Smooth muscle cell (in vitro differentiated cells): ENCODE measurements at regions not wholly inside any gene's neighbourhood (a gene's known extent, or its start where the extent isn't known, plus 50 kb on each side); places are given as distances from the start of the nearest gene placed in this dataset.
"Not testable (repeated sequence)": the region's sequence is repeated elsewhere in the genome, so short reads cannot be mapped to it uniquely, and the experiment has no call there.

Experiments used
- DNase-seq: peaks from one replicate; lab custom pipeline; 2025; ENCODE audit not compliant: unreplicated experiment; lab: John Stamatoyannopoulos, UW
- H2AFZ ChIP-seq: fragments of 200-600 bp; sonication (generic); 2 replicates; pipeline ENCODE4 v1.6.0; 2016; ENCODE audit warnings: antibody characterized with exemption, low read depth, mild to moderate bottlenecking
- H3F3A ChIP-seq: fragments of 200-600 bp; sonication (generic); 2 replicates; pipeline ENCODE4 v1.6.0; 2017; ENCODE audit warnings: antibody characterized with exemption, low read depth
- H3K27ac ChIP-seq: fragments of 200-600 bp; sonication (generic); 2 replicates; pipeline ENCODE4 v1.5.1; 2016; ENCODE audit warnings: low read depth, mild to moderate bottlenecking
- H3K27me3 ChIP-seq: fragments of 200-600 bp; sonication (generic); 2 replicates; pipeline ENCODE4 v1.6.1; 2016; ENCODE audit warnings: low read depth, mild to moderate bottlenecking
- H3K36me3 ChIP-seq: fragments of 200-600 bp; sonication (generic); 2 replicates; pipeline ENCODE4 v1.5.1; 2016; ENCODE audit warnings: low read depth
- H3K4me1 ChIP-seq: fragments of 200-600 bp; sonication (generic); 2 replicates; pipeline ENCODE4 v1.5.1; 2016; ENCODE audit warnings: low read depth
- H3K4me2 ChIP-seq: fragments of 200-600 bp; sonication (generic); 2 replicates; pipeline ENCODE4 v1.6.0; 2016; ENCODE audit warnings: mild to moderate bottlenecking
- H3K4me3 ChIP-seq: fragments of 200-600 bp; sonication (generic); 2 replicates; pipeline ENCODE4 v1.5.1; 2016; ENCODE audit warnings: mild to moderate bottlenecking
- H3K79me2 ChIP-seq: fragments of 200-600 bp; sonication (generic); 2 replicates; pipeline ENCODE4 v1.6.0; 2016; ENCODE audit warnings: low read depth, mild to moderate bottlenecking
- H3K9ac ChIP-seq: fragments of 200-600 bp; sonication (generic); 2 replicates; pipeline ENCODE4 v1.6.0; 2016; ENCODE audit warnings: low read depth
- H3K9me3 ChIP-seq: fragments of 200-600 bp; sonication (generic); replicated peaks from 2 replicates; pipeline ENCODE4 v1.5.1; 2016; ENCODE audit warnings: low read depth
- H4K20me1 ChIP-seq: fragments of 200-600 bp; sonication (generic); 2 replicates; pipeline ENCODE4 v1.6.0; 2016; ENCODE audit warnings: low read depth
- CTCF ChIP-seq: fragments of 200-600 bp; sonication (generic); IDR thresholded peaks from 2 replicates; pipeline ENCODE4 v1.5.1; 2017; ENCODE audit warnings: borderline replicate concordance, mild to moderate bottlenecking, antibody characterized with exemption; ENCODE audit not compliant: insufficient read depth, poor library complexity, severe bottlenecking
- WGBS: methylation state at CpG from one replicate; pipeline ENCODE4 v1.1.7; 2016; ENCODE audit warnings: low lambda C conversion rate; 5-methylcytosine and 5-hydroxymethylcytosine counted together

DNA sequence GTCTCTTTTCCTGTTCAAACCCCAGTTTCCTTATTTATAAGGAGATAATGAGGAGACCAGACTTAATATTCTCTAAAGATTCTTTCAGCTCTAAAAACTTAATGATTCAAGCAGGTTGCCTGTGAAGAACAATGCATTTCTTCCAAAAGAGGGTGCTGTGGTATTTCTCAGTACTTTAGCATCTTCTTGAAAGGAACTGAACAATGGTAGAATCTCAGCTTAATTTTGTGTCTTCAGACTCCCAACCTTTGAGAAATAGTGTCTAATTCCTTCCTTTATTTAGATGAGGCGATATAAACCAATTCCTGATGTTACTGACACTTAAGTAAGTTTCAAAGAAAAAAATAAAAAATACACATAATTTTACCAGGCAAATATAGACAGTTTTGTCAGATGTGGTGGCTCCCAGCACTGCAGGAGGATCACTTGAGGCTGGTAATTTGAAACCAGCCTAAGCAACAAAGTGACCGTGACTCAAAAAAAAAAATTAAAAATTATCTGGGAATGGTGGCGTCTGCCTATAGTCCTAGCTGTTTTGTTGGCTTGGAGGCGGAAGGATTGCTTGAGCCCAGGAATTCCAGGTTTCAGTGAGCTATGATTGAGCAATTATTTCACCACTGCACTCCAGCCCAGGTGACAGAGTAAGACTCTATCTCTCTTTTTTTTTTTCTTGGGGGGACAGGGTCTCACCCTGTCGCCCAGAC, 76.9 kb upstream of the PSMA6 start:
- WGBS: 60% methylated on average over 5 of the region's 5 CpGs
- peaks cover 5% of the 10 kb centered on the region for H3K4me1 ChIP-seq
- peak overlapping the region; percentile 28 for H3K27ac ChIP-seq
- DNase-seq: no peak
- H3K27me3 ChIP-seq: no peaks in the 10 kb centered on the region
- no peak overlapping the region for H3K9ac ChIP-seq
- no peak overlapping the region for H3K4me3 ChIP-seq
- TF ChIP-seq CTCF: peak; percentile 55
- peaks cover 8% of the 10 kb centered on the region for H3F3A ChIP-seq
- H2AFZ ChIP-seq: no peak overlapping the region
- H3K79me2 ChIP-seq: no peaks in the 10 kb centered on the region
- H3K4me2 ChIP-seq: no peak overlapping the region
- H3K36me3 ChIP-seq: no peaks in the 10 kb centered on the region
- no peaks in the 10 kb centered on the region for H3K9me3 ChIP-seq
- no peaks in the 10 kb centered on the region for H4K20me1 ChIP-seq

DNA sequence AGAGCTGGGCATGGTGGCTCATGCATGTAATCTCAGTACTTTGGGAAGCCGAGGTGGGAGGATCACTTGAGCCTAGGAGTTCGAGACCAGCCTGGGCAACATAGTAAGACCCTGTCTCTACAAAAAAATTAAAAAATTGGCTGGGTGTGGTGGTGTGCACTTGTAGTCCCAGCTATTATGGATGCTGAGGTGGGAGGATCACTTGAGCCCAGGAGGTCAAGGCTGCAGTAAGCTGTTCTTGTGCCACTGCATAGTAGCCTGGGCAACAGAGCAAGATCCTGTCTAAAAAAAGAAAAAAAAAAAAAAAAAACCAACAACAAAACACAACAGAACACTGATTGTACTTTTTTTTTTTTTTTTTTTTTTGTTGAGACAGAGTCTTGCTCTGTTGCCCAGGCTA, 74.0 kb upstream of the PSMA6 start:
- WGBS: 90% methylated on average over 2 of the region's 2 CpGs
- H3K4me2 ChIP-seq, H3K27me3 ChIP-seq, H3K36me3 ChIP-seq, H3K4me1 ChIP-seq, H3K79me2 ChIP-seq, DNase-seq, H3K4me3 ChIP-seq, H4K20me1 ChIP-seq, H3F3A ChIP-seq, H3K9me3 ChIP-seq, H3K27ac ChIP-seq, H3K9ac ChIP-seq, H2AFZ ChIP-seq: not testable (repeated sequence)

GRCh38 chr14:35218963-35219362, 73.2 kb upstream of the PSMA6 start:
- no peak overlapping the region for H3K4me3 ChIP-seq
- no peaks in the 10 kb centered on the region for H4K20me1 ChIP-seq
- H3K4me2 ChIP-seq: no peak overlapping the region
- 98% methylated on average over 6 of the region's 6 CpGs for WGBS
- no peaks in the 10 kb centered on the region for H3K9me3 ChIP-seq
- H3F3A ChIP-seq: peaks cover 2% of the 10 kb centered on the region
- peaks cover 5% of the 10 kb centered on the region for H3K4me1 ChIP-seq
- no peaks in the 10 kb centered on the region for H3K36me3 ChIP-seq
- no peaks in the 10 kb centered on the region for H3K27me3 ChIP-seq
- no peak for TF ChIP-seq CTCF
- no peak overlapping the region for H2AFZ ChIP-seq
- H3K79me2 ChIP-seq: no peaks in the 10 kb centered on the region
- DNase-seq: no peak
- no peak overlapping the region for H3K9ac ChIP-seq
- no peak overlapping the region for H3K27ac ChIP-seq

DNA sequence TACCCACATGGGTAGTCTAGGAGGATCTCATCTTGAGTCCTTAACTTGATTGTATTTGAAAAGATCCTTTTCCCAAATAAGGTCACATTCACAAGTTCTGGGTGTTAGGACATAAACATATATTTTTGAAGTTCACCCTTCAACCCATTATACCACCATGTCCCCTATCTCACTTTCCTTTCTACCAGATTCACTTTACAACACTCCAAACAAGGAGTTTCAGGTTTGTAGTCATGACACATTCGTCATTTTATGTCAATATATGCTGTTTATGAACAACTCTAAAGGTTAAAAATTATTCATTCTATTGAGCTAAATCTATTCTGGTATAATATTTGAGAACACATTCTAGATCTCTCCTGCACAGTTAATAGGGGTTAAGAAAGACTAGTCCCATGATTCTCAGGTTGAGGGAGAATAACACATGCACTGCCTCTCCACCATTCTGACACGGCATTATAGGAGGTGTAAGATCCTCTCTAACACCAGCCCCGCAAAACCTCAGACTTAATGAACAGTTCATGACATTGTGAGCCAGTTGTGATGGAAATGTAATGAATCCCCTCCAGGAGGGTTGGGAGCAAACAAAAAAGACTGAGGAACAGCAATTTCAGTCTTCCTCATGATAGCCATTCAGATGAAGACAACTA, 72.0 kb upstream of the PSMA6 start:
- Histone ChIP-seq H3K9ac (no peak overlapping the region), H3K4me3 (no peak overlapping the region), H3K79me2 (no peaks in the 10 kb centered on the region), H2AFZ (no peak overlapping the region), H3K27ac (no peak overlapping the region), H3F3A (no peaks in the 10 kb centered on the region), H3K36me3 (no peaks in the 10 kb centered on the region), H3K9me3 (no peaks in the 10 kb centered on the region), H3K27me3 (no peaks in the 10 kb centered on the region), H3K4me1 (peaks cover 5% of the 10 kb centered on the region), H4K20me1 (no peaks in the 10 kb centered on the region), H3K4me2 (no peak overlapping the region)
- DNase-seq: no peak
- WGBS: 98% methylated on average over 3 of the region's 3 CpGs
- no peak for TF ChIP-seq CTCF
